ENCODE measurements at regions not wholly inside any gene's neighbourhood (a gene's known extent, or its start where the extent isn't known, plus 50 kb on each side); places are given as distances from the start of the nearest gene placed in this dataset.

DNA sequence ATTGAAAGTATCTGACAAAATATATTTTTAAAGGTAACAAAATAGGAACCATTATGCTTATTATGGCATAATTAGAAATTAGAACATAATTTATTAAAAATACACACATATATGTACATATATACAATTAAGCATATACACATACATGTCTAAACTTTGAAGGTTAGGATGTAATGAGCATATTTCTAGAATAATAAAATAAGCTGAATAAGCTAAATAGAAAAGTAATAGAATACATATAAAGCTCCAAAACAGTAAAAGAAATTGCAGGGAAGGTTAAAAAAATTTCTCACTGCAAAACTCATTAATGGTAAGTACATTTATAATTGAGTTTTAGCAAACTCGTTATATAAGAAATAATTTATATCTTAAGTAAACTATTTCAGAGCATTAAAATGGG lies 1561.5 kb upstream of the ZEB2 start:
- TF ChIP-seq, protein P1, sequence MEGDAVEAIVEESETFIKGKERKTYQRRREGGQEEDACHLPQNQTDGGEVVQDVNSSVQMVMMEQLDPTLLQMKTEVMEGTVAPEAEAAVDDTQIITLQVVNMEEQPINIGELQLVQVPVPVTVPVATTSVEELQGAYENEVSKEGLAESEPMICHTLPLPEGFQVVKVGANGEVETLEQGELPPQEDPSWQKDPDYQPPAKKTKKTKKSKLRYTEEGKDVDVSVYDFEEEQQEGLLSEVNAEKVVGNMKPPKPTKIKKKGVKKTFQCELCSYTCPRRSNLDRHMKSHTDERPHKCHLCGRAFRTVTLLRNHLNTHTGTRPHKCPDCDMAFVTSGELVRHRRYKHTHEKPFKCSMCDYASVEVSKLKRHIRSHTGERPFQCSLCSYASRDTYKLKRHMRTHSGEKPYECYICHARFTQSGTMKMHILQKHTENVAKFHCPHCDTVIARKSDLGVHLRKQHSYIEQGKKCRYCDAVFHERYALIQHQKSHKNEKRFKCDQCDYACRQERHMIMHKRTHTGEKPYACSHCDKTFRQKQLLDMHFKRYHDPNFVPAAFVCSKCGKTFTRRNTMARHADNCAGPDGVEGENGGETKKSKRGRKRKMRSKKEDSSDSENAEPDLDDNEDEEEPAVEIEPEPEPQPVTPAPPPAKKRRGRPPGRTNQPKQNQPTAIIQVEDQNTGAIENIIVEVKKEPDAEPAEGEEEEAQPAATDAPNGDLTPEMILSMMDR (IDR thresholded peaks at IDR 0.05), result no peak
- no peak for TF ChIP-seq POLR2A (IDR thresholded peaks at IDR 0.05)
